ENCODE measurements at regions not wholly inside any gene's neighbourhood (a gene's known extent, or its start where the extent isn't known, plus 50 kb on each side); places are given as distances from the start of the nearest gene placed in this dataset.

DNA sequence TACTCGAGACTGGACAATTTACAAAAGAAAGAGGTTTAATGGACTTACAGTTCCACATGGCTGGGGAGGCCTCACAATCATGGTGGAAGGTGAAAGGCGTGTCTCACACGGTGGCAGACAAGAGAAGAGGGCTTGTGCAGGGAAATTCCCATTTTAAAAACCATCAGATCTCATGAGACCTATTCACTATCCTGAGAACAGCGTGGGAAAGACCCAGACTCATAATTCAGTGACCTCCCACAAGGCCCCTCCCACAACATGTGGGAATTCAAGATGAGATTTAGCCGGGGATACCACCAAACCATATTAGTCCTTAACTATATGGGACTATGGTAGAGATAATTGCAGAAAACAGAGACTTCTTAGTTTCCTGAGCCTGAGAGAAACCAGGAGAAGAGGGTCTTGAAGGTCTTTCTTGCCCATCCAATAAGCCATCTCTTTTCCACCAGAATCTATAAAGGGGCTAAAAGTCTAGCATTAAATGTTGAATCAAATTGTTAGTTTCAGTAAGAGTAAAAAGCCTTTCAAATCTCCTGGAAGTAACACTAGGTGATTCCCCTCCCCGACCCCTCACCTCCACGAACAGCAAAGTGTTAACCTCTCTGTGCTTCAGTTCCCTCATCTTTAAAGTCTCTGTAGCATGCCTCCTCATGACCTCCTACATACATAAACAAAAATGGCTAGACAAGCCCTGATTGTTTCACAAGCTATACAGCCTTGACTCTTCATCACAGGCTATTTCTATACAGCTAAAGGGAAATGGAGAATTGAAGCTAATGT lies 259.1 kb downstream of the TMEM167A start:
- H3K4me3 ChIP-seq (ENCODE audit: low read length), result no peak overlapping the region
- DNase-seq (ENCODE audit: low read depth, low spot score), result no peak

DNA sequence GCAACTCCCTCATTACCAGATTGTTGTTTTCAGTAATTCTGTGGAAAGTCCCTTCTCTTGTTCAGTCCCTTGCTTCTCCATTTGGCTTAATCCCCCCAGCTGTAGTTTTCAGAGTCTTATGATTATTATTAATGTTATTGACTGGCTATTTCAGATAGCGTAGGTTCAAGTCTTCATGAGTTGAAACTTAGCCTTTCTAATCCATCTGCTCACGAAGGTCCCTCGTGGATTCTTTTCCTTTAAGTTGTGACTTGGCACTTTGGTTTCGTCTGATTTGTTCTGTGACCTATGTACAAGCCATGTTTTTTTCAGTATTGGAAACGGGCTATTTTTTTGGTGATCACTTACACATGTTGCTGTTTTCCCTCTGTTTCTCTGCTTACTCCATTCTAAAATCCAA lies 260.3 kb downstream of the TMEM167A start:
- no peak for DNase-seq (ENCODE audit: low read depth, low spot score)
- no peak overlapping the region for H3K4me3 ChIP-seq (ENCODE audit: low read length)

DNA sequence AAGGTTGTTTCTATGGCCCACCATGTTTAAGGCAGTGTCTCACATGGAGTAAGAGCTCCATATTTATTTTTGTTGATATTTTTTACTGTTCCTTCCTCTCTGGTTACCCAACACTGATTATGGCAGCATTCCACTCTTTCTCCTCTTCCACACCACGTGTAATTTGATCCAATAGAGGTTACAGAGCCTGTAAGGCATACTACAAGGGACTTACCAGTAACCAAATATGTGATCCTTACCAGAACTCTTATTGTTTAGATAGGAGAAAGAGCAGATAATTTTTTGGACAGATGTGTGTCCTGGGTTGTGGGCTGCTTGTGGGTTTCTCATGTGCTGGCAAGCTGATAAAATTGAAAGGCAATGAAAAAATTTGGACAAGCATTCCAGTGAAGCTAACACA lies 261.3 kb downstream of the TMEM167A start:
- no peak for DNase-seq (ENCODE audit: low read depth, low spot score)
- no peak overlapping the region for H3K4me3 ChIP-seq (ENCODE audit: low read length)

DNA sequence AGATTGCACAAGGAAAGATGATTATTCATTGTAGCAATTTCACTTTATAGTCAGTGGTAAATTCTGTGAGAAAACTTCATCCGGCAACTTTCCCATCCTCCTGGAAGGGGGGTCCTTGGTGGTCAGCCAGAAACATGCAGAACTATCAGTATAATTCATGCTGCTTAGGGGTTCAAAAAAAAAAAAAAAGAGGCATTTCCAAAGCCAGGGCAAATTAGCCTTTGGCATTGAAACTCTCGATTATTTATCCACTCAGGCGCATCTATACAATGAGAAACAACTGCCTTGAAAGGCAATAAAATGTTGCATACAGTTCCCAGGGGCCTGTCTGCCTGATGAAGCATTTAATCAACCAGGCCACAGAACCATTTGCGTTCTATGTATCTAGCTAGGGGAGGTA lies 263.3 kb downstream of the TMEM167A start:
- no peak overlapping the region for H3K4me3 ChIP-seq (ENCODE audit: low read length)
- no peak for DNase-seq (ENCODE audit: low read depth, low spot score)

DNA sequence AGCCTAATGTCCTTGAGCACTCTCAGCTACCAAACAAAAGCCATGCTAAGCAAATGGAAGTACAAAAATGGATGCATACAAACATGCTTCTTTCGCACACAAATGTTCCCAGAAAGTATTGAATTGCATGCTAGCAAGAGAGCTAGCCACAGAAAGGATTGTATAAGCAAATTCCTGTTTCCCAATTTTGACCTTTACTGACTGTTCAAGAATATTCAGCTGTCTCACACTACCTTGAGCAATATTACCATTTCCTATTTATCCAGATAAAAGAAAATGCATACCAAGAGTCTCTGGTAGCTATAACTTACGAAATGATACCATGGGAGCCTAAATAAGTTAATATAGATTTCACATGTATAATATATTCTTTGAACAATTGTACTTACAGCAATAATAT lies 264.6 kb downstream of the TMEM167A start:
- H3K4me3 ChIP-seq (ENCODE audit: low read length), result no peak overlapping the region
- no peak for DNase-seq (ENCODE audit: low read depth, low spot score)

DNA sequence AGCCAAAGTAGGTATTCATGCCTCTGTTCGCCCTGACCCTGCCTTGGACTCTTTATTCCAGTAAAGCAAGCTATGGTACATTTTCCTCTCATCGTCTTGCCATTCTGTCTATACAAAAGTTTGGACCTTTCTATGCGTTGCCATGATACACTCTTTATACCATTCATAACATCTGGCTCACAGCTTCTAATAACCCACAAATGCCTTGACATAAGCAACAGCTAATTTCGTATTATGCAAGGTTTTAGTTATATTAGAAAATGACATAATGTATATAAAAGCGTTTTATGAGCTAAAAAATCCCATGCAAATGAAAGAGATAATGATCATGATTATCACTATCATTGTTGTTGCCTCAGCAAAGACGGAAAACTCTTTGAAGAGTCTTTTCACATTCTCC lies 265.7 kb downstream of the TMEM167A start:
- no peak overlapping the region for H3K4me3 ChIP-seq (ENCODE audit: low read length)
- no peak for DNase-seq (ENCODE audit: low read depth, low spot score)

DNA sequence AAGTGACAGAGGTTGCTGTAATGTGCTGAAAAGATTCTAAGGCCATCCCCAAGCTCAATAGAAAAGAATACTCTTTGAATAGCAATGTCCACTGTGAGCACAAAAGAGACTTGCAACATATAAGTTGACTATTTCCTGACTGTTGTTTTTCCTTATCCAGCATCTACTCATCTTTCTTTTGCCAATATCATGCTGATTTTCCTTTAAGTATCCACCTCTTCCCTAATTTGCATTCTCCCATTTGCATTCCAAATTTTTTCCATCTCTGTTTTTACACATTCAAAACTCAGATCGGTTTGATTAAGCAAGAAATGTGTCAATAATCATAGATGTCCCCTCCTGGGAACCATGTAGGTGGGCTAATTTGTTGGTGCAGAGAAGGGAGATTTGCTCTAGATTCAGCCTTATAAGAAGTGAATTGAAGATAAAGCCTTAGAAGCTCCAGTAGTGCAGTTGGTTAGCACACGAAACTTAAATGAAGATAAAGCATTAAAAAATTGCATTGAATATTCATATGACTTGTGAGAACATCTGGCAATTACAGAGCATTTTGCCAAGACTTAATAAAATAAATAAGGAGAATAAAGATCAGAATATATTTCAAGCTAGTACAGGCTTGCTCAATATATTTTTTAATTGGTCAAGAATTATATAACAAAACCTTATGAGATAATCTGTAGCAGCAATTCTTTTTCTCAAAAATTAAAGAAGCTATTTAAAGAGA lies 267.6 kb downstream of the TMEM167A start:
- no peak overlapping the region for H3K4me3 ChIP-seq (ENCODE audit: low read length)
- DNase-seq (ENCODE audit: low read depth, low spot score), result no peak

DNA sequence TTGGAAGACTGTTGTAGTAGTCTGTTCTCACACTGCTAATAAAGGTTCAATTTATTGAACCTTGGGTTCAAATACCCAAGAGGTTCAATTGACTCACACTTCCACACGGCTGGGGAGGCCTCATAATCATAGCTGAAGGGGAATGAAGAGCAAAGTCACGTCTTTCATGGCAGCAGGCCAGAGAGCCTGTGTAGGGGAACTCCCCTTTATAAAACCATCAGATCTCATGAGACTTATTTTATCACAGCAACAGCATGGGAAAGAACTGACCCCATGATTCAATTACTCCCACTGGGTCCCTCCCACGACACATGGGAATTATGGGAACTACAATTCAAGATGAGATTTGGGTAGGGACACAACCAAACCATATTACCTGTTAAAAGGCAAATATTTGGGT lies 268.2 kb downstream of the TMEM167A start:
- no peak overlapping the region for H3K4me3 ChIP-seq (ENCODE audit: low read length)
- no peak for DNase-seq (ENCODE audit: low read depth, low spot score)

DNA sequence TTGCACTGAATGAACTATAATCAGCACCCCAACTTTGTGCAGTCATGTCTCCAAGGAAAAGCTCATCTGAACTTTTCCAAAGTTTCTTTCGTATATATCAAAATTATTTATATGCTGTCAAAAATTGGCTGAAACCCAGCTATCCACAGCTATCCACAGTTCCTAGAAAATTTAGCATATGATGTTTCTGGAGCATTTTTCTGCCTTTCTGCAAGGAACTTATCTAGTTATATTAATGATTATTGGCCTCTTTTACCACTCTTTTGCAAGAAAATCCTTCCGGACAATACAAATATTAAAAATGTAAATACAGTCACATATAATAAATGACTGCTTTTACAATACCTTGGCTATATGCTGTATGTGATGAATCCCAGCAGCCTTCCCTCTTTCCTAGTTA lies 270.2 kb downstream of the TMEM167A start:
- DNase-seq (ENCODE audit: low read depth, low spot score), result no peak
- H3K4me3 ChIP-seq (ENCODE audit: low read length), result no peak overlapping the region

DNA sequence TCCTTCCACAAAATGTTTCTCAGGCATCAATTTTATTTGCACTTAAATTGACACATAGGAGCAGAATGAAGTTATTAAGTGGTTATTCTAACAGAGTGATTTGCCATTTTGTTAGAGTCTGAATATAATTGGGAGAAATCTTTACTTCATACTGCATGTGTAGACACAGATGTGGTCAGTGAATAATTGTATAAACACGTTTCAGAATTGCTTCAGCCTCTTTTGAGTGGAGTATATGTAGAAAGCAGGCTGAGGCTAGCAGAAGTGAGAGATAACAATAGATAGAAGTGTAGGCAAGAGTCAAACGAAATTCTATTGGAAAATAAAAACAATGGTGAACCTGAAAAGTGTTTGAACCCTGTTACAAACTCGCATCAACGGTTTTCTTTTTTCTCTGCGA lies 270.7 kb downstream of the TMEM167A start:
- H3K4me3 ChIP-seq (ENCODE audit: low read length), result no peak overlapping the region

DNA sequence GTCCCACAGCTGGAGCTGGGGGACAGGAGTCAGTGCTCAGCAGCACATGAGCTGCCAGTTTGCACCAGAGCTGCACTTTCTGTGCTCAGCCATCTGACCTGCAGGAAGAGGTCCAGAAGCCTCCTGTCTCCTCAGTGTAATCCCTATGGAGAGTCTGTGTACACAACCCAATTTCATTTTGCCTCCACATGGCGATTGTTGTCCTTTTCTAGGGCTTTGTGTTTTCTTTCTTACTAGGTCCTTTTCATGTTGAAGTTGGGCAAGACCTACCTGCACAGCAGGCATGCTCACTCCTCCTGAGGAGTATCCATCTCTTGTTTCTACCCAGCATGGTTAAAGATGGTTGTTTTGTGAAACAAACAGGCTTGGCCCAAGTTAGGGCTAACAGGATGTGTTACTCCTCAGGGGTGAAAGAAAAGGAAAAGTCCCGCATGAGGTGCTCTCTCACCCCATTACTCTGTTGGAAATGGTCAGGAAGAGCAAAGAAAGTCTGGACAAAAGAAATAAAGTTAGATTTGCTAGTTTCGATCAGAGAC lies 273.0 kb downstream of the TMEM167A start:
- no peak overlapping the region for H3K4me3 ChIP-seq (ENCODE audit: low read length)
- DNase-seq (ENCODE audit: low read depth, low spot score), result no peak

More for the DNA sequence above, 270.7 kb downstream of the TMEM167A start:
- no peak for DNase-seq (ENCODE audit: low read depth, low spot score)

DNA sequence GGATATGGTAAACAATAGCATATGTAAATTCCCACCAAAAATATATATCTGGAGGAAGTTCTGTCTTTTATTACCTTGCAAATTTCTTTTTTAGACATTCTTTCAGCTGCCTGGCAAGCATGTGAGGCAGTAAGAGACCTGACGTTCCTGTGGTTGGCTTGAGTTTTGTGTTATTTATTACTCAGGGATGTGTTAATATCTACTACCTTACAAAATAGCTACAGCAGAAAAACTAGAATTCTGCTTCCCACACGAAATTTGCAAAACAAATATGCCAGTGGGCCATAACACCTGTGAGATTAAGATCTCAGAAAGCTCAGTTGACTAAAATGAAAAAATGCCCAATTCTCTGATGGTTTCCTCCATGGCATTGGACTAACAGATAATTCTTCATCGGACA lies 274.2 kb downstream of the TMEM167A start:
- no peak overlapping the region for H3K4me3 ChIP-seq (ENCODE audit: low read length)
- DNase-seq (ENCODE audit: low read depth, low spot score), result no peak

DNA sequence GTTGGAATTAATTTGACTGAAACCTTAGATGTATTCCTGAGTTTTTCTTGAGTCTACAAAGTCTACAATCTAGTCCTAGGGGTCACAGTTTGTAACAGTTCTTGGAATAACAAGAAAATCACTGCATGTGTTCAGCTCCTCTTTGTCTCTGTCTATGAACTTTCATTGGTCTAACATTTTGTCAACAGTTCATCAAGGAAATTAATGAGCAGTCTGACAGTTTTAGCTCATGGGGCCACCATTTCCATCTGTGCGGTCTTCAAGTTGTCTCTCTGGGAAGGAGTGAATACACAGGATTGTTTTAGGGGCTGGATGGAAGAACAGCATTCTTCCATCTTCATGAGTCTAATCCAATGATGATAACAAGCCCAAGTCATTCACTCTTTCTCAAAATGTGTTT lies 276.4 kb downstream of the TMEM167A start:
- no peak overlapping the region for H3K4me3 ChIP-seq (ENCODE audit: low read length)
- no peak for DNase-seq (ENCODE audit: low read depth, low spot score)

DNA sequence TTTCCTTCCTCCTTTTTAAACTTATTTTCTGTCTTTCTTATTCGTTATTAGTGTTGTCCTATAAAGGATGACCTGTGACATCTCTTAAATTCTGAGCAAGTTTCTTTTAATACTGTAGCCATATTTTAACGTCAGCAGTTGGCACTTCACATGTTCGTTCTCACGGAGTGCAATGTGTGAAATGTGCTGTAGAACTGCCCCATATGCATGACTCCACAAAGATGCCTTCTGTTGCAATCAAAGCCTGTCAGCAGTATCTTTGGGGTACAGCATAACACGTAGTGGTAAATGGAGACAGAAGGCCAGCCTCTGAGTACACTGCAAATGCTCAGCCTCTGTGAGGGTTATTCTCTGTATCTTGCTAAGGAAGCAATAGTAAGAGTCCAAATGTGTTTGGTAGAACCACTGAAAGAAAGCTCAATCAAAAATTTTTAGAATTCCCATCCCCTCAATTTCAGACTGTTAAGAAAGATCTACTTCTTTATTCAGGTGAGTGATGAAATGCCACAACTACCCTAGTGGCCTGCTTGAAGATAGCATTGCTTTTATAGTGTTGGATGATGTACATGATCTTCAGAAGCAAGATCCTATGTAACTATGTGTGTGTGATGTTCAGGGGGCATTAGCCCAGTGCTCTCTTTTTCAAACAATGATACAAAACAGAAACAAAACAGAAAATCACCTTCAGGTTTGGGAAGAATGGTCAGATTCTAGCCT lies 277.7 kb downstream of the TMEM167A start:
- no peak for DNase-seq (ENCODE audit: low read depth, low spot score)

DNA sequence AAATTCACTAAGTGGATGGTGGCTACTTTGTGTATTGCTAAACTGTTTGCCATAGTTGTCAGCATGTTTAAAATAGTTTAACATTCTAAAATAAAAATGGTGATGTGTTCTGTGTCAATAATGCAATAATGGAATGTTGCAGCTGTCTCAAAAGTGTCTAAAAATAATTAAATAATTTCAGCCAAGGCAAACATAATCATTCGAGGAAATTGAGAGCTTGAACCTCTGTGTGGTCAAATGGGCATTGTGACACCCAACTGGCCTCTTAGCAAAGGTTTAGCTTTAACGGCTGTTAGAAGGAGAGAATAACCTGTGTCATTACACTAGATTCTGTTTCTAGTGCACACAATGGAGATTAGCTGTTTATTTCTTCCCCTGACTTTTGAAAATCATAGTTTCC lies 278.5 kb downstream of the TMEM167A start:
- no peak overlapping the region for H3K4me3 ChIP-seq (ENCODE audit: low read length)
- DNase-seq (ENCODE audit: low read depth, low spot score), result no peak

More for the DNA sequence above, 277.7 kb downstream of the TMEM167A start:
- no peak overlapping the region for H3K4me3 ChIP-seq (ENCODE audit: low read length)

DNA sequence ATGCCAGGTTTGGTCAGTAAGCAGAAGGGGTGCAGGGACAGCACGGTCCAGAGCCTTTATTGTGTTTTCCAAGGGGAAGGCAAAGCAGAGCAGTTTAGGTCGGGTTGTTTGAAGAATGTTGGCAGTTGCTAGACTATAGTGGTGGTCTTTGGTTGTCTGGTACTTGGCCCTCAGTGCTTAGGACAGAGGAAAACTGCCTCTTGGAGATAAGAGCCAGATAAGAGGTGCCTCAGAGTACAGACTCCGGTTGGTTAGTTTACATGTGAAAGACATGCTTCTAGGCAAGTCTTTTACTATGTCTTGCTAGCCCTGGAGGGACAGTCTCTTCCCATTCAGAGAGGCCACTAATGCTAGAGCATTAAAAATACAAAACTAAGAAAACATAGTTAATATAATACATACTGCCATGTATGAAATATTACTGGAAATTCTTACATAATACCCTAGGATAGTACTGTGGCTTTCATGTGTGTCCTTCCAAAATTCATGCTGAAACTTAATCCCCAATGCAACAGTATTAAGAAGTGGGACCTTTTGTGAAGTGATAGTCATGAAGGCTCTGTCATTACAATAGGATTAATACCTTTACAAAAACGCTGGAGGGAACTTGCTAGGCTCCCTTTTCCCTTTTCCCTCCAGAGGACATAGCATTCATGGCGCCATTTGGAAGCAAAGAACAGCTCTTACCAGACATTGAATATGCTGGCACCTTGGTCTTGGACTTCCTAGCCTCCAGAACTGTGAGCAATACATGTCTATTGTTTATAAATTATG lies 280.4 kb downstream of the TMEM167A start:
- DNase-seq (ENCODE audit: low read depth, low spot score), result no peak
- H3K4me3 ChIP-seq (ENCODE audit: low read length), result no peak overlapping the region

DNA sequence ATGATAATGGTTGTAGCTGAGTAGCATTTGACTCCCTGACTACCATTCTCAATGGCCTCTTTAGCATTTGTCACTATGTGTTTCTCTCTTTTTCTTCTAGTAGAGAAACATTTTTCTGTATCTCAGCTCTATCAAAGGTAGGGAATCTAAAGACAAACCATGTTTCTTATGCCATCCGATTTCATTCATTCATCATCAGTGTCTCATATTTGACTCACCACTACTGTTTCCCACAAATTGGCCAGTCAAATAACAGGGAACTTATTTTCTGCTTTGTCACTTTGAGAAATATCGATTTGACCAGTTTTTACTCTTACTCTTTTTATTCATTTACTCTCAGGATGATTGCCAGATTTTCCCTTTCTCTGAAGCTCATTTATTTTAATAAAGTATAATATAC lies 282.3 kb downstream of the TMEM167A start:
- DNase-seq (ENCODE audit: low read depth, low spot score), result no peak
- H3K4me3 ChIP-seq (ENCODE audit: low read length), result no peak overlapping the region

DNA sequence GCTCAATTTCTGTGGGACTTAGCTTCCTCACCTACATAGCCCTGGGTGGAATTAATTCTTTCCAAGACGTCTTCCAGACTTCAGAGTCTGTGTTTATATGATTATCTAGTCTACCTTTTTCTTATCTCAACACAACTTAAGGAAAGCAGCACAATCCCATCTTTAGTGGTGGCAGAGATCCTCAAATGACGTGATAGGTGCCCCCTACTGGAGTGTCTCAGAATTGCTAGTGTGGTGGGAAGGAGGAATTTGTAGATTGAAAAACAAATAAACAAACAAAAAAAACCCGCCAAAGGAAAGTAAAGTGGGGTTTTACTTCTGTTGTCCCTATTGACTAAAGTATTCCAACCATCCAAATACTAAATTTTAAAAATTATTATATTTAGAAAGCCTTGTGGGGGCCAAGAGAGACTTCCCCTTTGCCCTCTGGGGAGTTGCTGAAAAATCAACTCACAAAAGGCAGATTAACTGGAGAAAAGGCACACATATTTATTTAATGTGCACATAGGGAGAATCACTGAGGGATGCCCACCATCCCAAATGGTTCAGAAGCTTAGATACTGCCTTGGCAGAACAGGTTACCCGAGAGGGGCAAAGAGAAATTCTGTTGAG lies 283.3 kb downstream of the TMEM167A start:
- peak; percentile 38 for DNase-seq (ENCODE audit: low read depth, low spot score)
- no peak overlapping the region for H3K4me3 ChIP-seq (ENCODE audit: low read length)

DNA sequence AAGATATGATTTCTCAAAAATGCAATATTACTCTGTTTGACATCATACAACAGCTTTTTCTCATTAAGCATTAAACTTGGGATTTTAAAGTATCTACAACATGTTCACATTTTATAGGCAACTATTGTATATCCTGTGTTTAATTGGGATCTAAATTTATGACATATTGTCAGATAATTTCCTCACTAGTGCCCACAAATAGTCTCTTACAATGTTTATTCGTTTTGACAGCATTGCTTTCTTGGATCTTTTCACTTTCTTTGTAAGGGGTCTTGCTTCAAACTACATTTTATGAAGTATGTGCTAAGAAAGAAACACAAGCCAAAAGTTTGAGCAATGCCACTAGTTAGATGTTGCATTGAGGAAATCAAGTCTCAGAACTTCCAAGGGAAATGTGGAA lies 285.1 kb downstream of the TMEM167A start:
- H3K4me3 ChIP-seq (ENCODE audit: low read length), result no peak overlapping the region
- DNase-seq (ENCODE audit: low read depth, low spot score), result no peak

Measured in Jurkat, Clone E6-1 (cell line).